B cell (primary cell): ENCODE measurements at regions not wholly inside any gene's neighbourhood (a gene's known extent, or its start where the extent isn't known, plus 50 kb on each side); places are given as distances from the start of the nearest gene placed in this dataset.

Experiments
- ATAC-seq: fragments of 200-7000 bp; cut with Tn5 transposase; one replicate; pipeline ENCODE4 v1.10.0; 2021; ENCODE audit warnings: low read depth, mild to moderate bottlenecking, moderate number of reproducible peaks, moderate library complexity
- CTCF ChIA-PET: fragments of 350-600 bp; sonication (Branson Sonifier 250); formaldehyde crosslinking; loops from one replicate; lab custom pipeline; 2021; ENCODE audit warnings: antibody characterized with exemption, inconsistent platforms; lab: Charles Lee
- POLR2A ChIA-PET: fragments of 350-600 bp; sonication (Branson Sonifier 250); formaldehyde crosslinking; loops from one replicate; lab custom pipeline; 2021; ENCODE audit warnings: antibody characterized with exemption; lab: Charles Lee
- DNase-seq: peaks from one replicate; pipeline ENCODE4 v3.0.0; 2013
- H2AFZ ChIP-seq: 2 replicates; pipeline ENCODE4 v1.6.1; 2012; ENCODE audit warnings: mild to moderate bottlenecking, low read depth, low read length; ENCODE audit not compliant: insufficient read depth, poor library complexity, severe bottlenecking
- H3K27ac ChIP-seq, 2 donors: 1 replicate in 1 of 2; 2 replicates in 1 of 2; pipeline ENCODE4 v1.5.1; 2012 to 2013; ENCODE audit warnings: low read length in 2 of 2, mild to moderate bottlenecking in 2 of 2, moderate library complexity in 1 of 2
- H3K27me3 ChIP-seq, 4 experiments: fragments of 200-600 bp in 1 of 4; sonication (generic) in 1 of 4; replicated peaks in 1 of 4; 1 replicate in 2 of 4; 2 replicates in 2 of 4; pipeline versions ENCODE4 v1.6.1 to v1.7.0; 2013 to 2016; ENCODE audit warnings: low read length in 3 of 4, mild to moderate bottlenecking in 2 of 4, mixed read lengths in 1 of 4, moderate library complexity in 1 of 4; ENCODE audit not compliant: insufficient read depth in 4 of 4, control insufficient read depth in 3 of 4; ENCODE audit errors: control extremely low read depth in 1 of 4
- H3K36me3 ChIP-seq, 2 experiments: replicated peaks in 1 of 2; 1 replicate in 1 of 2; 2 replicates in 1 of 2; pipeline versions ENCODE4 v1.6.1 to v1.7.1; 2013; ENCODE audit warnings: low read length in 1 of 2; ENCODE audit not compliant: insufficient read depth in 2 of 2, control insufficient read depth in 1 of 2; ENCODE audit errors: control extremely low read depth in 1 of 2, extremely low read depth in 1 of 2
- H3K4me1 ChIP-seq, 2 donors: fragments of 200-600 bp in 1 of 2; sonication (generic) in 1 of 2; 1 replicate in 1 of 2; 2 replicates in 1 of 2; pipeline versions ENCODE4 v1.5.1 to v1.6.1; 2013 to 2017; ENCODE audit warnings: low read length in 2 of 2; ENCODE audit not compliant: control insufficient read depth in 2 of 2, insufficient read depth in 2 of 2
- H3K4me2 ChIP-seq: replicated peaks from 2 replicates; pipeline ENCODE3; 2012; ENCODE audit warnings: mild to moderate bottlenecking, low read depth, low read length; ENCODE audit not compliant: poor library complexity, severe bottlenecking
- H3K4me3 ChIP-seq, 5 experiments: fragments of 200-600 bp in 1 of 5; sonication (generic) in 1 of 5; 1 replicate in 3 of 5; 2 replicates in 2 of 5; pipeline versions ENCODE4 v1.5.1 to v1.7.0; 2011 to 2016; ENCODE audit warnings: low read length in 4 of 5, mild to moderate bottlenecking in 4 of 5, low read depth in 2 of 5, control low read depth in 1 of 5, moderate library complexity in 1 of 5; ENCODE audit not compliant: insufficient read depth in 1 of 5; ENCODE audit errors: control extremely low read depth in 1 of 5, extremely low read depth in 1 of 5
- H3K79me2 ChIP-seq: fragments of 200-600 bp; sonication (generic); one replicate; pipeline ENCODE4 v1.6.0; 2016; ENCODE audit warnings: low read length; ENCODE audit not compliant: control insufficient read depth, insufficient read depth
- H3K9ac ChIP-seq: fragments of 200-600 bp; sonication (generic); 2 replicates; pipeline ENCODE4 v1.6.1; 2017; ENCODE audit warnings: mild to moderate bottlenecking, low read length, moderate library complexity
- H3K9me3 ChIP-seq, 3 donors: one replicate each; pipeline versions ENCODE4 v1.6.1 to v1.7.1; 2013; ENCODE audit warnings: low read length in 2 of 3; ENCODE audit not compliant: control insufficient read depth in 2 of 3, insufficient read depth in 1 of 3; ENCODE audit errors: control extremely low read depth in 1 of 3
- H4K20me1 ChIP-seq: 2 replicates; pipeline ENCODE4 v1.6.0; 2012; ENCODE audit warnings: mild to moderate bottlenecking, low read length; ENCODE audit not compliant: insufficient read depth, control insufficient read depth, poor library complexity, severe bottlenecking
- H3K27ac Mint-ChIP-seq: one replicate; pipeline ENCODE4 v1.8.0; 2021; ENCODE audit warnings: mixed read lengths
- H3K27me3 Mint-ChIP-seq: one replicate; pipeline ENCODE4 v1.8.0; 2021; ENCODE audit warnings: mixed read lengths
- H3K4me1 Mint-ChIP-seq: one replicate; pipeline ENCODE4 v1.8.0; 2021; ENCODE audit warnings: mixed read lengths
- H3K4me3 Mint-ChIP-seq: one replicate; pipeline ENCODE4 v1.8.0; 2021; ENCODE audit warnings: mixed read lengths
- H3K9me3 Mint-ChIP-seq: one replicate; pipeline ENCODE4 v1.8.0; 2022; ENCODE audit warnings: mixed read lengths; ENCODE audit not compliant: insufficient read depth
- EZH2 ChIP-seq: IDR thresholded peaks from 2 replicates; pipeline ENCODE4 v1.6.1; 2012; ENCODE audit warnings: borderline replicate concordance, low read depth, mild to moderate bottlenecking, moderate library complexity, low read length; ENCODE audit not compliant: insufficient read depth, poor library complexity, severe bottlenecking
- WGBS: methylation state at CpG from one replicate; pipeline ENCODE4 v1.1.5; 2013; ENCODE audit warnings: missing lambda C conversion rate; ENCODE audit not compliant: insufficient coverage; 5-methylcytosine and 5-hydroxymethylcytosine counted together
- intact Hi-C: fragments of 100-400 bp; cut with micrococcal nuclease; formaldehyde crosslinking; loops from one replicate; pipeline ENCODE4 v1.10.0; 2022
- TF ChIP-seq, protein P1 (sequence below): fragments of 200-600 bp; IDR thresholded peaks from one replicate; pipeline ENCODE4 v1.8.0; 2022; ENCODE audit warnings: antibody characterized with exemption, mild to moderate bottlenecking

DNA sequence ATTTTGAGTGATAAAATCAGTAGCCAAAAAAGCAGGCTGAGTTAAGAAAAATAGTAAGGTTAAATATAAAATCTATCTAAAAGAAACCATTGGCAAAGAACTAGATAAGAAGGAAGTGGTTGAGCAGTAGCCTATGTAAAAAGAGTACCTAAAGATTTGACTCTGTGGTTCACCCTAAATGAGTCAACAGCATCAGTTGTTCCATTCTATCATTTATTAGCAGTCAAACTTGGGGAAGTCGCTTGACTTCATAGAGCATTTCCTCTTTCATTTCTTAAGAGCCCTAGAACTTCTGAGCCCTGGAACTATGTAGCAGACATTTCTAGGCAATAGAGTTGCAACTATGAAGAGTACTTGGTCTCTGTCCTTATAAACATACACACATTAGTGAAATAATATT is 381.7 kb downstream of the NUP35 start:
- no peak overlapping the region for H3K9ac ChIP-seq
- H3K27ac ChIP-seq, result no peak overlapping the region
- DNase-seq (no peak), ATAC-seq (no peak)
- no peaks in the 10 kb centered on the region for H4K20me1 ChIP-seq
- H3K4me1 ChIP-seq, result no peaks in the 10 kb centered on the region
- H3K4me3 ChIP-seq, result no peak overlapping the region
- no peaks in the 10 kb centered on the region for H3K79me2 ChIP-seq
- Mint-ChIP-seq H3K9me3 (peaks cover 10% of the 10 kb centered on the region), H3K27me3 (no peaks in the 10 kb centered on the region), H3K27ac (no peak overlapping the region), H3K4me1 (peaks cover 1% of the 10 kb centered on the region), H3K4me3 (no peak overlapping the region)
- H3K9me3 ChIP-seq, result peaks cover 4 to 9% (median 5%) of the 10 kb centered on the region in 3 donors
- no peak overlapping the region for H2AFZ ChIP-seq
- H3K27me3 ChIP-seq, result no peaks in the 10 kb centered on the region
- intact Hi-C loops, result no loop called here
- H3K36me3 ChIP-seq, result no peaks in the 10 kb centered on the region
- TF ChIP-seq, protein P1, sequence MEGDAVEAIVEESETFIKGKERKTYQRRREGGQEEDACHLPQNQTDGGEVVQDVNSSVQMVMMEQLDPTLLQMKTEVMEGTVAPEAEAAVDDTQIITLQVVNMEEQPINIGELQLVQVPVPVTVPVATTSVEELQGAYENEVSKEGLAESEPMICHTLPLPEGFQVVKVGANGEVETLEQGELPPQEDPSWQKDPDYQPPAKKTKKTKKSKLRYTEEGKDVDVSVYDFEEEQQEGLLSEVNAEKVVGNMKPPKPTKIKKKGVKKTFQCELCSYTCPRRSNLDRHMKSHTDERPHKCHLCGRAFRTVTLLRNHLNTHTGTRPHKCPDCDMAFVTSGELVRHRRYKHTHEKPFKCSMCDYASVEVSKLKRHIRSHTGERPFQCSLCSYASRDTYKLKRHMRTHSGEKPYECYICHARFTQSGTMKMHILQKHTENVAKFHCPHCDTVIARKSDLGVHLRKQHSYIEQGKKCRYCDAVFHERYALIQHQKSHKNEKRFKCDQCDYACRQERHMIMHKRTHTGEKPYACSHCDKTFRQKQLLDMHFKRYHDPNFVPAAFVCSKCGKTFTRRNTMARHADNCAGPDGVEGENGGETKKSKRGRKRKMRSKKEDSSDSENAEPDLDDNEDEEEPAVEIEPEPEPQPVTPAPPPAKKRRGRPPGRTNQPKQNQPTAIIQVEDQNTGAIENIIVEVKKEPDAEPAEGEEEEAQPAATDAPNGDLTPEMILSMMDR, result no peak
- TF ChIP-seq EZH2, result no peak
- ChIA-PET POLR2A (no interaction called here), CTCF (no interaction called here)
- no peak overlapping the region for H3K4me2 ChIP-seq
- no CpG with 5 or more reads among the region's 1 CpG for WGBS

DNA sequence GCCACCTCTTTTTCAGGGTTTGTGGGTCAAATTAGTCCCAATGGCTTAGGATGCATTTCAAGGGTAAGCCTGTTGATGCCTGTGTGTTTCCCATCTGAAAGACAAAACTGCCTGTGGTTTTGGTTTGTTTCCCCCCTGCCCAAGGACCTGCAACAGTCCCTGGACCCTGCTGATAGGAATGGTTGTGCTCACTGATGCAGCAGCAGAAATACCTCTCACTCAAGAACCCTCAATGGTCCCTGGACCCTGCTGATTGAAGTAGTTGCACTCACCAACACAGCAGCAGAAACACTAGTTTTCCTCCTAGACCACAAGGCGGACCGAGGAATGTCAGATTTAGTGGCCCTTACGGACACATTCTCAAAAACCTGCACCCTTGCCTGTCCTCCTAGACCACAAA is 386.9 kb downstream of the NUP35 start:
- Mint-ChIP-seq H3K27ac (no peak overlapping the region), H3K4me3 (no peak overlapping the region), H3K27me3 (no peaks in the 10 kb centered on the region), H3K4me1 (no peaks in the 10 kb centered on the region), H3K9me3 (peaks cover 11% of the 10 kb centered on the region)
- POLR2A ChIA-PET, result no interaction called here
- Histone ChIP-seq H3K4me1 (no peaks in the 10 kb centered on the region), H3K9me3 (peaks cover 3 to 13% (median 5%) of the 10 kb centered on the region in 3 donors), H3K27me3 (no peaks in the 10 kb centered on the region), H3K36me3 (no peaks in the 10 kb centered on the region), H4K20me1 (no peaks in the 10 kb centered on the region), H2AFZ (no peak overlapping the region), H3K79me2 (no peaks in the 10 kb centered on the region), H3K27ac (no peak overlapping the region), H3K9ac (no peak overlapping the region), H3K4me2 (no peak overlapping the region), H3K4me3 (no peak overlapping the region)
- TF ChIP-seq, protein P1, result no peak
- no peak for TF ChIP-seq EZH2
- DNase-seq (no peak), ATAC-seq (no peak)
- intact Hi-C loops, result no loop called here
- 90% methylated on average over 2 of the region's 3 CpGs for WGBS
- CTCF ChIA-PET, result interaction anchor here (0.6 kb wide), 1 partner anchor 26 kb away, joined by 3 read pairs; no protein-coding TSS in a partner anchor
